Stimulated activated CD4-positive, alpha-beta T cell treated with anti-CD3 and anti-CD28 coated beads, Interleukin-4, amount 100 ng/mL, for 48 hours (primary cell): ENCODE measurements at regions not wholly inside any gene's neighbourhood (a gene's known extent, or its start where the extent isn't known, plus 50 kb on each side); places are given as distances from the start of the nearest gene placed in this dataset.

Source experiments
- DNase-seq, 2 donors: peaks; one replicate each; pipeline ENCODE4 v3.0.0-alpha.2; 2020; ENCODE audit warnings: low read depth in 2 of 2

- no peak for DNase-seq
Observed at GRCh38 chr5:97840643-97841042, 657.6 kb upstream of the RIOK2 start.

DNA sequence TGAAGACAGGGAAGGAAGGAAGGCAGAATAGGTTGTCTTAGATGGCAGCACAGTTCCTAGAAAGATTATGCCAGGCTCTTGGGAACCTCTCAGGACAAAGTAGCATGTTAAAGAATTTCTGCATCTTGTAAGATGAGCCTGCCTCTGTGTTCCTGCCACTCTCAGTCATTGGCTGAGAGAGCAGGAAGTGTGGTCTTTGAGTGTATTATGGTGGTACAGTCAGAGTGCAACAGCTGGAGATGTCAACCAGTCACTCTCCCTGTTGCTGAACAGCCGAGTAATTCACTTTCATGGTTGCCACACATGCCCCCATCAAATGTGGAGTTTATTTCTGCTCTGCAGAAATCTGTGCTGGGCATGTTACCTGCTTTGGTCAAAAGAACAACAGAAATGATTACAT lies 659.6 kb upstream of the RIOK2 start:
- DNase-seq, result no peak

GRCh38 chr5:97844797-97845196 lies 661.8 kb upstream of the RIOK2 start:
- no peak for DNase-seq

DNA sequence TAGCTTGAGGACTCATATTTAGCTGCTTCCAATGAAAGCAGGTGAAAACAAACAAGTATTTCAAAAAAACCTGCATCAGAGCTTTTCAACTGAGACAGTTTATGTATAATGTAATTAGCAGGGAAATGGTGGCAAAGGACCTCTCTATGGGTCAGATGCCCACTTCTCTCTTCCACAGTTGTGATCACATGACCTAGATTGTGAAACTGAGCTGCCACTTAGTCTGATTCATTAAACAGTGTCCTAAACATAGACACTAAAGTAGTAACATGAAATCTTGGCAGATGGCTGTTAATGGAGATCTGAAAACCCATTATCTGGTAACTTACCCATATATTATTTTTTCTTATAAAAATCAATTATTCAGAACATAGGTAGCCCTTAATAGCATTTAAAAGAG lies 663.6 kb upstream of the RIOK2 start:
- no peak for DNase-seq

- DNase-seq, result no peak
Observed at GRCh38 chr5:97847920-97848631, 665.0 kb upstream of the RIOK2 start.

DNA sequence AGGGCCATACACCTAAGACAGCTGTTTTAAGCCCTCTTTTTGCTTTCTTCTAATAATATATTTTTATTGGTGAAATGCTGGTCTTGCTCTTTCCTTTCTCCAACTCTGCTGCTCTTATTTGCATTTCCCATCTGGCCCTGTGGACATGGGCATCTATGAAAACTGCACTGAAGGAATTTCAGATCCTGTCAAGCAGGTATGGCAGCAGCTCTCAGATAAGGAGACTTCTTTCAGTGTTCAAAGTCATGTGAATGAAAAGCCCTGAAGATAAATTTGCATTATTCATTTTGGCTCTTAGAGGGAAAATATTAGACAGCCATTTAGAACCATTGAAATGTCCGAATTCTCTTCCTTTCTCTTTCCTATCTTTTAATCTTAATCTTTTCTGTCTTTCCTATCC lies 668.0 kb upstream of the RIOK2 start:
- no peak for DNase-seq

GRCh38 chr5:97854871-97855762 lies 672.1 kb upstream of the RIOK2 start:
- no peak for DNase-seq

DNA sequence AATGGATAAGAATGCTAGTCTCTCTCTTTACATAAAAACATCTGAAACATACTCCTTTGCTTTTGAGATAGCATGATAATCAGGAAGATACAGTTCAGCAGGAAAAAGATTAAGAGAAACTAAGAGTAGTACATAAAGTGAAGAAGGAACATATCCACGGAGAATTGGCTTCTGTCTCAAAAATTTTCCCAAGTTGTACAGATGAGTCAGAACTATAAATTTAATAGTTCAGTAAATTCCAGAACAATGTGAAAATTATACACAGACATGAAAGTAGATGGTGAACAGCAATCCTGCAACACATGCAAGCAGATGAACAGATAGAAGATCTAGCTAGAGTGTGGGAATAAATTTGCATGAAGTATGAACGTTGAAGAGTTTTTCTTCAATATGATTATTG lies 691.4 kb upstream of the RIOK2 start:
- no peak for DNase-seq

DNA sequence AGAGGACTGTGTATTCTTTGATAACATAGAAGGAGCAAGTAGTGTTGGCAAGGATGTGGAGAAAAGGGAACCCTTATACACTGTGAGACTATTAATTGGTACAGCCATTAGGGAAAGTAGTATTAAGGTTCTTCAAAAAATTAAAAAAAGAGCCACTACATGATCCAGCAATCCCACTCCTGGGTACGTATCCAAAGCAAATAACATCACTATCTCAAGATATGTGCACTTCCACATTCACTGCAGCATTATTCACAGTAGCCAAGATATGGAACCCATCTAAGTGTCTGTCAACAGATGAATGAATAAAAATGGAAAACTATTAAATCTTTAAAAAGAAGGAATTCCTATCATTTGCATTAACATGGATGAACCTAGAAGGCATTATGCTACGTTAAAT lies 693.2 kb upstream of the RIOK2 start:
- DNase-seq, result no peak

DNA sequence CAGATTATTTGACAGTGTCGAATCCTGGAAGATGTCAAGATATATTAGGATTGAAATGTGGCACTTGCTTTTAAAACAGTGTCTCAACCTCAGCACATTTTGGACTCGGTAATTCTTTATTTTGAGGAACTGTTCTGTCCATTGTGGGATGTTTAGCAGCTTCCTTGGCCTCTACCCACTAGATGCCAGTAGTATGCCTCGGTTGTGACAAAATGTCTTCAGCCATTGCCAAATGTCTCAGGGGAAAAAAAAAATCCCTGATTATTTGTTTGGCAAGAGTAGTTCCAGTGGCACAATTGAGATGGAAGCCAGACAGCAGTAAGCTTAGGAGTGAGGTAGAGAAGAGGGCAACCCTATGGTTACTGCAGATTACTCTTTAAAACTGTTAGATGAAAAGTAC lies 694.5 kb upstream of the RIOK2 start:
- no peak for DNase-seq

DNA sequence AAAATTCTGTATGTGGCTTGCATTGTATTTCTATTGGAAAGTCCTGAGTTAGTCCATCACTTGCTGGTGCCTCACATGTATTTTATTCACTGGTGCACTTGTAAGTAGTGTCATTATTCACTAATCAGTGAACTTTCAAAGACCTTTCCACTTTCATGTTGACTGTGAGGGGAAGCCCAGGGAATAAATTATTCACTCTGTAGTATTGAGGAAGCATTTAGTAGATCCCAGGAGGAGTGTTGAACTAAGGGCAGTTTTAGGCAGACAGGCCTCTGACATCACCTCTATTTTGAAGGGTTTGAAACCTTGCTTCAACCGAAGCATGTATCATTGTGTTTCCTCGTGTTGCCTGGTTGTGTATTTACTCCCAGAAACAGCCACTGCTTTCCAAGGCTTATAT lies 705.4 kb upstream of the RIOK2 start:
- no peak for DNase-seq

DNA sequence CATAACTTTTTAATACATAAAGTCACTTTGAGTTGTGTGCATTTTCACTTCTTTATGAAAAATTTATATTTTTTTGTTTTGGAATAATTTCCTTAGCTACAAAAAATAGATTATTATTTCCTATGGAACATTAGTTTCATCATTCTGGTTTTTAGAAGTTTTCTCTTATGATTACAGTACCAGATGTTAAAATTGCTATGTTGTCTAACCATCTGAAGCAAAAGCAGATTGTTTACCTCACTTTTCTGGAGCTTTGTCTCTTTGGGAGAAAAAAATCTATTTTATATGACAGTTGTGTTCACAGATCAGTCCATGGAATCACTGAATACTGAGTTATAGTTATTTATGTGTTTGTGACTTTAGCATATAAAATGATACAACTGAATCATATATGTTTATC lies 708.9 kb upstream of the RIOK2 start:
- no peak for DNase-seq

GRCh38 chr5:97903742-97904141 lies 720.7 kb upstream of the RIOK2 start:
- no peak for DNase-seq

DNA sequence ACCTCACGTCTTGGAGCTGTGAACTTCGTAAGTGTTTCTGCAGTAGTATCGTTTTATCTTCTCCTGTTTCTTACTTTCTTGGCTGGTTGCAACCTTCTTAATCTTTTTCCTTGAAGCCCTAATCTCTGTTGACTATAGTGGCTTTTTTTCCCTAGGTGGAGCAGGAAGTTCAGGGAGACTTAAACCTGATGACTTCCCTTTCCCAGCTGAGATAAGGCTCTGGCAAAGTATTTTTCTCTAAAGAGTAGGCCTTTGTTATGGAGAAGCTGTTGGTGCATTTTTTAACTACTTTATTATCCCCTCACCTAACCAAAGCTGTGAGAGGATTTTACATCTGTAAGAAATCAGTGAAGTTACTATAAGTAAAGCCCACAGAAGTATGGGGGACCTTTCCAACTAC lies 723.1 kb upstream of the RIOK2 start:
- DNase-seq, result no peak

- DNase-seq, result no peak
Observed at GRCh38 chr5:97907646-97908400, 724.8 kb upstream of the RIOK2 start.

DNA sequence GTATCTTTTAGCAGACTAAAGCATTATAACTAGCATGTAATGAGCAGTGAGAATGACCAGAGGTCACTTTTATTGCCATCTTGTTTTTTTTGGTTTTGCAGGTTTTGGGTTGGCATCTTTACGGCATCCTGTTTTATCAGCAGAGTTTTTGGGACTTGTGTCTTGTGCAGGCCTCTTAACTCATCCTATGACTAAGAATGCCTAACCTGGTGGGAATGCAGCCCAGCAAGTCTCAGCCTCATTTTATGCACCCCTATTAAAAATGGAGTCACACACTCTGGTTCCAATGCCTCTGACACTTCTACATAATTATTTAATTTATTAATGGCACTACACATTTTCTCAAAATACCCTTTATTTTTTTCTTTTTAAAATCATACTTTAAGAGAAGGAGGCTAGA lies 726.5 kb upstream of the RIOK2 start:
- DNase-seq, result no peak

- DNase-seq, result no peak
Observed at GRCh38 chr5:97914483-97914882, 731.4 kb upstream of the RIOK2 start.

- DNase-seq, result no peak
Observed at GRCh38 chr5:97915106-97915505, 732.1 kb upstream of the RIOK2 start.

DNA sequence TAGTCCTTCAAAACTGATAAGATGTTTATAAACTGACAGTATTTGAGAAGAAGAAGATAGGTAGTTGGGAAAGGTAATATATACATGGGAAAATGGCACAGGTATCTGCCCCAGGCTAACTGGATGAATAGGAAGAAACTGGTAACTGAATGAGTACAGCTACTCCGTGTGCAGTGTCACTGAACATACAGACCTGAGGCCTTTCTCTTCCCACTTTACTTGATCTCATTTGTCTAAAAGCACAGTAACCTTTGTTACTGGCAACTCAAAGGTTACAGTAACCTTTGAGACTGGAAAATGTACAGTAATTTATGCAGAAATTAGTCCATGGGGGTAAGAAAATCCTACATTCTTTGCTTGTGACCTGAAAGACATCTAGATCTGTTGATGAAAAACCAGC lies 735.0 kb upstream of the RIOK2 start:
- DNase-seq, result no peak

- DNase-seq, result no peak
Observed at GRCh38 chr5:97918620-97919019, 735.6 kb upstream of the RIOK2 start.

- no peak for DNase-seq
Observed at GRCh38 chr5:97919719-97920118, 736.7 kb upstream of the RIOK2 start.

GRCh38 chr5:97922776-97923175 lies 739.7 kb upstream of the RIOK2 start:
- DNase-seq, result no peak

- DNase-seq, result no peak
Observed at GRCh38 chr5:97923496-97923895, 740.4 kb upstream of the RIOK2 start.
